Progenitor cell of endocrine pancreas (in vitro differentiated cells): ENCODE measurements at regions not wholly inside any gene's neighbourhood (a gene's known extent, or its start where the extent isn't known, plus 50 kb on each side); places are given as distances from the start of the nearest gene placed in this dataset.

Source experiments
- DNase-seq: peaks from one replicate; pipeline ENCODE4 v3.0.0; 2021; ENCODE audit warnings: low spot score; ENCODE audit not compliant: unreplicated experiment
- H3K27ac Mint-ChIP-seq: 2 replicates; pipeline ENCODE4 v1.8.0; 2021; ENCODE audit warnings: mild to moderate bottlenecking, moderate library complexity, mixed read lengths
- H3K27me3 Mint-ChIP-seq: 2 replicates; pipeline ENCODE4 v1.8.0; 2021; ENCODE audit warnings: mixed read lengths
- H3K36me3 Mint-ChIP-seq: 2 replicates; pipeline ENCODE4 v1.8.0; 2022; ENCODE audit warnings: mixed read lengths; ENCODE audit not compliant: insufficient read depth
- H3K4me1 Mint-ChIP-seq: 2 replicates; pipeline ENCODE4 v1.8.0; 2021; ENCODE audit warnings: low read depth, mixed read lengths
- H3K4me3 Mint-ChIP-seq: 2 replicates; pipeline ENCODE4 v1.8.0; 2021; ENCODE audit warnings: low read depth, mild to moderate bottlenecking, moderate library complexity, mixed read lengths
- H3K9me3 Mint-ChIP-seq: 2 replicates; pipeline ENCODE4 v1.8.0; 2021; ENCODE audit warnings: low read depth, mixed read lengths
- TF ChIP-seq, protein P1 (sequence below): fragments of 200-600 bp; sonication (generic); IDR thresholded peaks from one replicate; pipeline ENCODE4 v1.5.0; 2021; ENCODE audit warnings: antibody characterized with exemption, mild to moderate bottlenecking; ENCODE audit not compliant: unreplicated experiment

DNA sequence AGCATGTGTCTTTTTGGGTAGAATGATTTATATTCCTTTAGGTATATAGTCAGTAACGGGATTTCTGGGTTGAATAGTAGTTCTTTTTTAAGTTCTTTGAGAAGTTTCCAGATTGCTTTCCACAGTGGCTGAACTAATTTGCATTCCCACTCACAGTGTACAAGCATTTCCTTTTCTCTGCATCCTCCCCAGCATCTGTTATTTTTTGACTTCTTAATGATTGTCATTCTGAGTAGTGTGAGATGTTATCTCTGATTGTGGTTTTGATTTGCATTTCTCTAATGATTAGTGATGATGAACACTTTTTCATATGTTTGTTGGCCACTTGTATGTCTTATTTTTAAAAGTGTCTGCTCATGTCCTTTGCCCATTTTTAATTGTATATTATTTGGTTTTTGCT lies 337.6 kb downstream of the EFHB start:
- Mint-ChIP-seq H3K36me3 (no peaks in the 10 kb centered on the region), H3K27ac (no peak overlapping the region), H3K4me1 (no peaks in the 10 kb centered on the region), H3K27me3 (no peaks in the 10 kb centered on the region), H3K9me3 (peaks cover 3% of the 10 kb centered on the region), H3K4me3 (no peak overlapping the region)
- TF ChIP-seq, protein P1, sequence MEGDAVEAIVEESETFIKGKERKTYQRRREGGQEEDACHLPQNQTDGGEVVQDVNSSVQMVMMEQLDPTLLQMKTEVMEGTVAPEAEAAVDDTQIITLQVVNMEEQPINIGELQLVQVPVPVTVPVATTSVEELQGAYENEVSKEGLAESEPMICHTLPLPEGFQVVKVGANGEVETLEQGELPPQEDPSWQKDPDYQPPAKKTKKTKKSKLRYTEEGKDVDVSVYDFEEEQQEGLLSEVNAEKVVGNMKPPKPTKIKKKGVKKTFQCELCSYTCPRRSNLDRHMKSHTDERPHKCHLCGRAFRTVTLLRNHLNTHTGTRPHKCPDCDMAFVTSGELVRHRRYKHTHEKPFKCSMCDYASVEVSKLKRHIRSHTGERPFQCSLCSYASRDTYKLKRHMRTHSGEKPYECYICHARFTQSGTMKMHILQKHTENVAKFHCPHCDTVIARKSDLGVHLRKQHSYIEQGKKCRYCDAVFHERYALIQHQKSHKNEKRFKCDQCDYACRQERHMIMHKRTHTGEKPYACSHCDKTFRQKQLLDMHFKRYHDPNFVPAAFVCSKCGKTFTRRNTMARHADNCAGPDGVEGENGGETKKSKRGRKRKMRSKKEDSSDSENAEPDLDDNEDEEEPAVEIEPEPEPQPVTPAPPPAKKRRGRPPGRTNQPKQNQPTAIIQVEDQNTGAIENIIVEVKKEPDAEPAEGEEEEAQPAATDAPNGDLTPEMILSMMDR: no peak
- no peak for DNase-seq

DNA sequence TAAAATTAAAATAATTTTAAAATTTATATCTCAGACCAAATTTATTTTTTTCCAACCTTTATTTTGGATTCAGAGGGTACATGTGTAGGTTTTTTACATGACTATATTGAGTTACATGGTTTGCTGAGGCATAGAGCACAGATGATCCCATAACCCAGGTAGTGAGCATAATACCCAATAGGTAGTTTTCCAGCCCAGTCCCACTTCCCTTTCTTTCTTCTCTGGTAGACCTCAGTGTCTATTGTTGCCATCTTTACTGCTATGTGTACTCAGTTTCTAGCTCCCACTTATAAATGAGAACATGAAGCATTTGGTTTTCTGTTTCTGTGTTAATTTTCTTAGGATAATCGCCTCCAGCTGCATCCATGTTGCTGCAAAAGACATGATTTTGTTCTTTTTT lies 338.1 kb downstream of the EFHB start:
- no peak overlapping the region for H3K27ac Mint-ChIP-seq
- H3K4me1 Mint-ChIP-seq: no peaks in the 10 kb centered on the region
- TF ChIP-seq, protein P1: no peak
- no peaks in the 10 kb centered on the region for H3K36me3 Mint-ChIP-seq
- no peak overlapping the region for H3K4me3 Mint-ChIP-seq
- no peaks in the 10 kb centered on the region for H3K27me3 Mint-ChIP-seq
- H3K9me3 Mint-ChIP-seq: peaks cover 3% of the 10 kb centered on the region
- no peak for DNase-seq
